HUES48 (cell line): ENCODE measurements at regions not wholly inside any gene's neighbourhood (a gene's known extent, or its start where the extent isn't known, plus 50 kb on each side); places are given as distances from the start of the nearest gene placed in this dataset.

Source experiments
- H3K27ac ChIP-seq: one replicate; pipeline ENCODE4 v1.7.0; 2013; ENCODE audit warnings: low read depth, low read length, inconsistent platforms
- H3K27me3 ChIP-seq: 2 replicates; pipeline ENCODE4 v1.6.1; 2013; ENCODE audit warnings: mild to moderate bottlenecking, low read length; ENCODE audit not compliant: control insufficient read depth, insufficient read depth
- H3K36me3 ChIP-seq: 2 replicates; pipeline ENCODE4 v1.6.1; 2013; ENCODE audit warnings: low read length; ENCODE audit not compliant: control insufficient read depth, insufficient read depth
- H3K4me1 ChIP-seq: 2 replicates; pipeline ENCODE4 v1.6.1; 2013; ENCODE audit warnings: mild to moderate bottlenecking, low read length; ENCODE audit not compliant: control insufficient read depth, insufficient read depth
- H3K4me3 ChIP-seq: 2 replicates; pipeline ENCODE4 v1.5.1; 2013; ENCODE audit warnings: mild to moderate bottlenecking, low read depth, low read length
- H3K9ac ChIP-seq: 2 replicates; pipeline ENCODE4 v1.6.1; 2013; ENCODE audit warnings: mild to moderate bottlenecking, low read depth, low read length, moderate library complexity
- H3K9me3 ChIP-seq: 2 replicates; pipeline ENCODE4 v1.6.1; 2013; ENCODE audit warnings: low read length; ENCODE audit not compliant: control insufficient read depth, insufficient read depth

GRCh38 chr7:17608114-17608833 is 309.8 kb downstream of the AHR start:
- H3K27ac ChIP-seq: no peak overlapping the region
- no peaks in the 10 kb centered on the region for H3K9me3 ChIP-seq
- no peak overlapping the region for H3K4me3 ChIP-seq
- no peaks in the 10 kb centered on the region for H3K27me3 ChIP-seq
- no peaks in the 10 kb centered on the region for H3K4me1 ChIP-seq
- no peaks in the 10 kb centered on the region for H3K36me3 ChIP-seq
- H3K9ac ChIP-seq: no peak overlapping the region

- no peak overlapping the region for H3K4me3 ChIP-seq
- no peaks in the 10 kb centered on the region for H3K27me3 ChIP-seq
- no peak overlapping the region for H3K27ac ChIP-seq
- no peaks in the 10 kb centered on the region for H3K9me3 ChIP-seq
- no peak overlapping the region for H3K9ac ChIP-seq
- no peaks in the 10 kb centered on the region for H3K36me3 ChIP-seq
- H3K4me1 ChIP-seq: no peaks in the 10 kb centered on the region
Observed at GRCh38 chr7:17611611-17612010, 313.2 kb downstream of the AHR start.

GRCh38 chr7:17613338-17614041 is 315.0 kb downstream of the AHR start:
- H3K27ac ChIP-seq: no peak overlapping the region
- H3K27me3 ChIP-seq: no peaks in the 10 kb centered on the region
- no peaks in the 10 kb centered on the region for H3K36me3 ChIP-seq
- no peaks in the 10 kb centered on the region for H3K9me3 ChIP-seq
- H3K4me1 ChIP-seq: no peaks in the 10 kb centered on the region
- no peak overlapping the region for H3K9ac ChIP-seq
- H3K4me3 ChIP-seq: no peak overlapping the region

- H3K4me1 ChIP-seq: no peaks in the 10 kb centered on the region
Observed at GRCh38 chr7:17617380-17617779, 318.9 kb downstream of the AHR start.

GRCh38 chr7:17617857-17618651 is 319.6 kb downstream of the AHR start:
- Histone ChIP-seq H3K27ac (no peak overlapping the region), H3K4me3 (no peak overlapping the region), H3K4me1 (no peaks in the 10 kb centered on the region), H3K27me3 (no peaks in the 10 kb centered on the region), H3K36me3 (no peaks in the 10 kb centered on the region), H3K9me3 (no peaks in the 10 kb centered on the region), H3K9ac (no peak overlapping the region)

More at GRCh38 chr7:17617380-17617779, 318.9 kb downstream of the AHR start:
- Histone ChIP-seq H3K27ac (no peak overlapping the region), H3K9me3 (no peaks in the 10 kb centered on the region), H3K4me3 (no peak overlapping the region), H3K27me3 (no peaks in the 10 kb centered on the region), H3K36me3 (no peaks in the 10 kb centered on the region), H3K9ac (no peak overlapping the region)

GRCh38 chr7:17618652-17618974 is 320.2 kb downstream of the AHR start:
- no peaks in the 10 kb centered on the region for H3K27me3 ChIP-seq
- H3K9ac ChIP-seq: no peak overlapping the region
- 0 out of 2 replicates have a peak, but pooled peaks cover under 1% of the 10 kb centered on the region for H3K4me1 ChIP-seq
- H3K36me3 ChIP-seq: no peaks in the 10 kb centered on the region
- no peak overlapping the region for H3K4me3 ChIP-seq
- peak overlapping the region; percentile 21 for H3K27ac ChIP-seq
- no peaks in the 10 kb centered on the region for H3K9me3 ChIP-seq

- Histone ChIP-seq H3K4me3 (no peak overlapping the region), H3K4me1 (0 out of 2 replicates have a peak, but pooled peaks cover 4% of the 10 kb centered on the region), H3K9me3 (no peaks in the 10 kb centered on the region), H3K36me3 (no peaks in the 10 kb centered on the region), H3K27ac (peak overlapping the region; percentile 21), H3K9ac (no peak overlapping the region), H3K27me3 (no peaks in the 10 kb centered on the region)
Observed at GRCh38 chr7:17619196-17619818, 320.9 kb downstream of the AHR start.

GRCh38 chr7:17620566-17620965 is 319.7 kb downstream of the SNX13 start:
- H3K27ac ChIP-seq: no peak overlapping the region
- H3K27me3 ChIP-seq: no peaks in the 10 kb centered on the region
- H3K4me1 ChIP-seq: 0 out of 2 replicates have a peak, but pooled peaks cover 4% of the 10 kb centered on the region
- no peak overlapping the region for H3K9ac ChIP-seq
- no peaks in the 10 kb centered on the region for H3K36me3 ChIP-seq
- H3K4me3 ChIP-seq: no peak overlapping the region
- no peaks in the 10 kb centered on the region for H3K9me3 ChIP-seq

GRCh38 chr7:17622451-17622850 is 317.8 kb downstream of the SNX13 start:
- H3K9me3 ChIP-seq: no peaks in the 10 kb centered on the region
- H3K9ac ChIP-seq: no peak overlapping the region
- H3K4me1 ChIP-seq: 0 out of 2 replicates have a peak, but pooled peaks cover 4% of the 10 kb centered on the region

GRCh38 chr7:17623546-17624185 is 316.6 kb downstream of the SNX13 start:
- H3K4me3 ChIP-seq: no peak overlapping the region
- no peaks in the 10 kb centered on the region for H3K27me3 ChIP-seq
- H3K27ac ChIP-seq: no peak overlapping the region
- no peak overlapping the region for H3K9ac ChIP-seq
- H3K9me3 ChIP-seq: no peaks in the 10 kb centered on the region
- H3K36me3 ChIP-seq: no peaks in the 10 kb centered on the region
- 0 out of 2 replicates have a peak, but pooled peaks cover 4% of the 10 kb centered on the region for H3K4me1 ChIP-seq

More at GRCh38 chr7:17622451-17622850, 317.8 kb downstream of the SNX13 start:
- Histone ChIP-seq H3K36me3 (no peaks in the 10 kb centered on the region), H3K27me3 (no peaks in the 10 kb centered on the region), H3K4me3 (no peak overlapping the region), H3K27ac (no peak overlapping the region)
